Activated CD4-positive, alpha-beta T cell treated with anti-CD3 and anti-CD28 coated beads, Interleukin-2, amount 10 ng/mL, durations not matched to agents 24 days and 14 days (primary cell): ENCODE measurements at regions not wholly inside any gene's neighbourhood (a gene's known extent, or its start where the extent isn't known, plus 50 kb on each side); places are given as distances from the start of the nearest gene placed in this dataset.
"Not testable (repeated sequence)": the region's sequence is repeated elsewhere in the genome, so short reads cannot be mapped to it uniquely, and the experiment has no call there.

Source experiments
- DNase-seq: peaks from one replicate; pipeline ENCODE4 v3.0.0; 2022
- H3K27ac Mint-ChIP-seq: one replicate; pipeline ENCODE4 v1.8.0; 2022; ENCODE audit warnings: mild to moderate bottlenecking, mixed read lengths
- H3K27me3 Mint-ChIP-seq: one replicate; pipeline ENCODE4 v1.8.0; 2022; ENCODE audit warnings: mixed read lengths
- H3K36me3 Mint-ChIP-seq: one replicate; pipeline ENCODE4 v1.8.0; 2022; ENCODE audit warnings: low read depth, mild to moderate bottlenecking, mixed read lengths
- H3K4me1 Mint-ChIP-seq: one replicate; pipeline ENCODE4 v1.8.0; 2021; ENCODE audit warnings: mixed read lengths
- H3K4me3 Mint-ChIP-seq: one replicate; pipeline ENCODE4 v1.8.0; 2022; ENCODE audit warnings: mild to moderate bottlenecking, moderate library complexity, mixed read lengths
- H3K9me3 Mint-ChIP-seq: one replicate; pipeline ENCODE4 v1.8.0; 2021; ENCODE audit warnings: mixed read lengths
- intact Hi-C: fragments of 100-400 bp; cut with micrococcal nuclease; formaldehyde crosslinking; loops from one replicate; pipeline ENCODE4 v1.15.1; 2023

- H3K4me3 Mint-ChIP-seq, H3K9me3 Mint-ChIP-seq, H3K36me3 Mint-ChIP-seq, H3K4me1 Mint-ChIP-seq, H3K27ac Mint-ChIP-seq, DNase-seq: not testable (repeated sequence)
- H3K27me3 Mint-ChIP-seq, result peaks cover 31% of the 10 kb centered on the region
- intact Hi-C loops, result loop anchor here (1.0 to 5.0 kb wide), 3 partner anchors 130 to 475 kb away; no protein-coding TSS in a partner anchor
Observed at GRCh38 chr2:131671841-131672470, 144.3 kb downstream of the CCDC74A start.

- not testable (repeated sequence) for H3K27ac Mint-ChIP-seq, H3K9me3 Mint-ChIP-seq, H3K4me1 Mint-ChIP-seq, H3K4me3 Mint-ChIP-seq, H3K36me3 Mint-ChIP-seq
- peak; percentile 83 for DNase-seq
- intact Hi-C loops, result loop anchor here (1.0 to 5.0 kb wide), 4 partner anchors 130 to 518 kb away; no protein-coding TSS in a partner anchor
- peaks cover 37% of the 10 kb centered on the region for H3K27me3 Mint-ChIP-seq
Observed at GRCh38 chr2:131672471-131673399, 145.0 kb downstream of the CCDC74A start.

- intact Hi-C loops, result loop anchor here (1.0 to 5.0 kb wide), 3 partner anchors 129 to 519 kb away; no protein-coding TSS in a partner anchor
- Mint-ChIP-seq H3K9me3 (no peaks in the 10 kb centered on the region), H3K36me3 (no peaks in the 10 kb centered on the region), H3K27ac (no peak overlapping the region), H3K4me1 (peaks cover 5% of the 10 kb centered on the region), H3K4me3 (peak overlapping the region; percentile 23), H3K27me3 (peaks cover 39% of the 10 kb centered on the region)
- DNase-seq, result peak; percentile 91
Observed at GRCh38 chr2:131673400-131674173, 145.9 kb downstream of the CCDC74A start.

GRCh38 chr2:131674174-131674507 lies 146.5 kb downstream of the CCDC74A start:
- no peaks in the 10 kb centered on the region for H3K9me3 Mint-ChIP-seq
- H3K27ac Mint-ChIP-seq, result no peak overlapping the region
- no peak for DNase-seq
- H3K4me3 Mint-ChIP-seq, result no peak overlapping the region
- peaks cover 5% of the 10 kb centered on the region for H3K4me1 Mint-ChIP-seq
- H3K27me3 Mint-ChIP-seq, result peaks cover 39% of the 10 kb centered on the region
- intact Hi-C loops, result loop anchor here (5.0 kb wide), 2 partner anchors 128 to 473 kb away; no protein-coding TSS in a partner anchor
- no peaks in the 10 kb centered on the region for H3K36me3 Mint-ChIP-seq

GRCh38 chr2:131681611-131682121 lies 154.0 kb downstream of the CCDC74A start:
- H3K9me3 Mint-ChIP-seq, DNase-seq, H3K36me3 Mint-ChIP-seq: not testable (repeated sequence)
- H3K4me1 Mint-ChIP-seq, result peaks cover 37% of the 10 kb centered on the region
- intact Hi-C loops, result loop anchor here (2.0 to 5.0 kb wide), 2 partner anchors 189 to 254 kb away; partner anchors contain the start of gene MZT2A
- peaks cover 18% of the 10 kb centered on the region for H3K27me3 Mint-ChIP-seq
- peak overlapping the region; percentile 89 for H3K4me3 Mint-ChIP-seq
- H3K27ac Mint-ChIP-seq, result peak overlapping the region; percentile 78

GRCh38 chr2:131682122-131682944 lies 154.6 kb downstream of the CCDC74A start:
- peak overlapping the region; percentile 89 for H3K4me3 Mint-ChIP-seq
- no peaks in the 10 kb centered on the region for H3K9me3 Mint-ChIP-seq
- H3K36me3 Mint-ChIP-seq, result peaks cover 15% of the 10 kb centered on the region
- peak; percentile 93 for DNase-seq
- peak overlapping the region; percentile 78 for H3K27ac Mint-ChIP-seq
- H3K4me1 Mint-ChIP-seq, result peaks cover 39% of the 10 kb centered on the region
- intact Hi-C loops, result loop anchor here (2.0 to 5.0 kb wide), 2 partner anchors 190 to 255 kb away; partner anchors contain the start of gene MZT2A
- H3K27me3 Mint-ChIP-seq, result peaks cover 12% of the 10 kb centered on the region

GRCh38 chr2:131682945-131683330 lies 155.2 kb downstream of the CCDC74A start:
- intact Hi-C loops, result loop anchor here (2.0 to 5.0 kb wide), 2 partner anchors 190 to 256 kb away; partner anchors contain the start of gene MZT2A
- peak overlapping the region; percentile 78 for H3K27ac Mint-ChIP-seq
- H3K4me3 Mint-ChIP-seq, result peak overlapping the region; percentile 89
- not testable (repeated sequence) for H3K27me3 Mint-ChIP-seq, H3K9me3 Mint-ChIP-seq
- H3K36me3 Mint-ChIP-seq, result peaks cover 21% of the 10 kb centered on the region
- DNase-seq, result peak; percentile 67
- H3K4me1 Mint-ChIP-seq, result peaks cover 36% of the 10 kb centered on the region

- Mint-ChIP-seq H3K36me3 (peaks cover 33% of the 10 kb centered on the region), H3K4me3 (peak overlapping the region; percentile 10), H3K4me1 (peaks cover 36% of the 10 kb centered on the region)
- H3K27ac Mint-ChIP-seq, DNase-seq, H3K9me3 Mint-ChIP-seq, H3K27me3 Mint-ChIP-seq: not testable (repeated sequence)
- intact Hi-C loops, result loop anchor here (5.0 kb wide), 1 partner anchor 257 kb away; no protein-coding TSS in a partner anchor
Observed at GRCh38 chr2:131684631-131685316, 157.1 kb downstream of the CCDC74A start.

GRCh38 chr2:131686164-131686893 lies 158.6 kb downstream of the CCDC74A start:
- H3K27ac Mint-ChIP-seq, result not testable (repeated sequence)

GRCh38 chr2:131686894-131687238 lies 159.2 kb downstream of the CCDC74A start:
- H3K4me3 Mint-ChIP-seq, H3K27ac Mint-ChIP-seq, H3K9me3 Mint-ChIP-seq, intact Hi-C loops, DNase-seq, H3K27me3 Mint-ChIP-seq: not testable (repeated sequence)
- peaks cover 25% of the 10 kb centered on the region for H3K4me1 Mint-ChIP-seq
- peaks cover 49% of the 10 kb centered on the region for H3K36me3 Mint-ChIP-seq

More at GRCh38 chr2:131686164-131686893, 158.6 kb downstream of the CCDC74A start:
- intact Hi-C loops, H3K4me3 Mint-ChIP-seq, H3K9me3 Mint-ChIP-seq, H3K27me3 Mint-ChIP-seq, DNase-seq: not testable (repeated sequence)
- peaks cover 45% of the 10 kb centered on the region for H3K36me3 Mint-ChIP-seq
- peaks cover 28% of the 10 kb centered on the region for H3K4me1 Mint-ChIP-seq

- H3K27ac Mint-ChIP-seq, DNase-seq, H3K9me3 Mint-ChIP-seq, intact Hi-C loops, H3K4me3 Mint-ChIP-seq, H3K27me3 Mint-ChIP-seq: not testable (repeated sequence)
- Mint-ChIP-seq H3K4me1 (peaks cover 14% of the 10 kb centered on the region), H3K36me3 (peaks cover 52% of the 10 kb centered on the region)
Observed at GRCh38 chr2:131689066-131689465, 161.4 kb downstream of the CCDC74A start.

- H3K27ac Mint-ChIP-seq, H3K27me3 Mint-ChIP-seq, H3K36me3 Mint-ChIP-seq, H3K4me3 Mint-ChIP-seq, H3K9me3 Mint-ChIP-seq, H3K4me1 Mint-ChIP-seq, DNase-seq, intact Hi-C loops: not testable (repeated sequence)
Observed at GRCh38 chr2:131711268-131711667, 183.6 kb downstream of the CCDC74A start.
